ENCODE measurements at regions not wholly inside any gene's neighbourhood (a gene's known extent, or its start where the extent isn't known, plus 50 kb on each side); places are given as distances from the start of the nearest gene placed in this dataset.

GRCh38 chr4:15362541-15362940 is 65.3 kb upstream of the C1QTNF7 start (continued):
- TF ChIP-seq FOS (IDR thresholded peaks at IDR 0.05; ENCODE audit: borderline replicate concordance, extremely low read depth, insufficient read length) (no peak), ZNF622 (IDR thresholded peaks at IDR 0.05) (no peak)

GRCh38 chr4:15364183-15364582 is 63.6 kb upstream of the C1QTNF7 start:
- DNase-seq (ENCODE audit: low read depth, low spot score) = no peak
- Histone ChIP-seq H3K4me1 (ENCODE audit: control insufficient read depth, insufficient read depth, low read length) (no peaks in the 10 kb centered on the region), H3K9ac (ENCODE audit: control insufficient read depth, insufficient read depth, low read length) (no peak overlapping the region), H3K79me2 (ENCODE audit: control insufficient read depth, insufficient read depth, low read length) (no peaks in the 10 kb centered on the region), H3K27ac (ENCODE audit: control insufficient read depth, insufficient read depth) (no peak overlapping the region), H3K4me3 (no peak overlapping the region), H2AFZ (ENCODE audit: control insufficient read depth, low read depth, low read length) (no peak overlapping the region), H3K9me3 (replicated peaks; ENCODE audit: control insufficient read depth, insufficient read depth, low read length) (no peaks in the 10 kb centered on the region), H4K20me1 (ENCODE audit: control insufficient read depth, insufficient read depth) (no peaks in the 10 kb centered on the region), H3K4me2 (ENCODE audit: control insufficient read depth, insufficient read depth) (no peak overlapping the region), H3K27me3 (replicated peaks in 1 of 2; ENCODE audit: control insufficient read depth in 2 of 2, insufficient read depth in 2 of 2, low read length in 1 of 2) (no peaks in the 10 kb centered on the region), H3K36me3 (ENCODE audit: control insufficient read depth in 2 of 2, insufficient read depth in 2 of 2, low read length in 1 of 2) (no peaks in the 10 kb centered on the region)
- RAD21 ChIA-PET (ENCODE audit: unreplicated experiment) = no interaction called here
- no peak for TF ChIP-seq HSF1 (IDR thresholded peaks at IDR 0.05; ENCODE audit: low read depth, low read length)
- no peak for TF ChIP-seq ZZZ3 (IDR thresholded peaks at IDR 0.05; ENCODE audit: control insufficient read depth, insufficient read length, low read depth)
- TF ChIP-seq RFX5 (IDR thresholded peaks at IDR 0.05; ENCODE audit: low read depth, low read length) = no peak
- TF ChIP-seq SRF (IDR thresholded peaks at IDR 0.05; ENCODE audit: low read depth in 2 of 2, low read length in 2 of 2) = no peak
- no peak for TF ChIP-seq YBX1 (IDR thresholded peaks at IDR 0.05)
- no peak for TF ChIP-seq PAX8 (IDR thresholded peaks at IDR 0.05)
- no peak for TF ChIP-seq MYB (IDR thresholded peaks at IDR 0.05; ENCODE audit: borderline replicate concordance, low read depth, low read length)
- no peak for TF ChIP-seq PRDM15 (CRISPR knock-in tag; IDR thresholded peaks at IDR 0.05)
- TF ChIP-seq MYC (IDR thresholded peaks at IDR 0.05; ENCODE audit: insufficient read depth, insufficient read length, insufficient replicate concordance, low read length, severe bottlenecking) = no peak
- no peak for TF ChIP-seq SMAD5 (IDR thresholded peaks at IDR 0.05; ENCODE audit: low read depth)
- intact Hi-C loops (cut with micrococcal nuclease; ENCODE audit: unreplicated experiment) = no loop called here
- POLR2A ChIA-PET = no interaction called here
- no TSS peak for BruUV-seq (replicated peaks)
- ATAC-seq = no peak
- in situ Hi-C loops (cut with MboI) = no loop called here
- SMC1A ChIA-PET (ENCODE audit: uncharacterized antibody, unreplicated experiment) = interaction anchor here (0.7 kb wide), 1 partner anchor 111 kb away, joined by 3 read pairs; no protein-coding TSS in a partner anchor
- CTCF ChIA-PET = interaction anchor here (0.6 to 1.4 kb wide), 2 partner anchors 32 to 1181 kb away, joined by 3 read pairs; no protein-coding TSS in a partner anchor
- FAIRE-seq = no peak
